ENCODE measurements at regions not wholly inside any gene's neighbourhood (a gene's known extent, or its start where the extent isn't known, plus 50 kb on each side); places are given as distances from the start of the nearest gene placed in this dataset.

GRCh38 chr20:57062696-57063270 lies 203.7 kb downstream of the BMP7 start:
- DNase-seq (ENCODE audit: low read depth, low spot score), result no peak
- Histone ChIP-seq H3K27me3 (ENCODE audit: control insufficient read depth, insufficient read depth, low read length) (no peaks in the 10 kb centered on the region), H3K9me3 (ENCODE audit: control insufficient read depth, insufficient read depth, low read length) (no peaks in the 10 kb centered on the region), H3K4me3 (ENCODE audit: low read depth, low read length) (no peak overlapping the region), H3K27ac (ENCODE audit: low read depth, low read length) (no peak overlapping the region)
- CTCF ChIA-PET, result no interaction called here
- TF ChIP-seq CTCF (IDR thresholded peaks at IDR 0.05; ENCODE audit: low read depth, low read length), result no peak
- POLR2A ChIA-PET, result no interaction called here

DNA sequence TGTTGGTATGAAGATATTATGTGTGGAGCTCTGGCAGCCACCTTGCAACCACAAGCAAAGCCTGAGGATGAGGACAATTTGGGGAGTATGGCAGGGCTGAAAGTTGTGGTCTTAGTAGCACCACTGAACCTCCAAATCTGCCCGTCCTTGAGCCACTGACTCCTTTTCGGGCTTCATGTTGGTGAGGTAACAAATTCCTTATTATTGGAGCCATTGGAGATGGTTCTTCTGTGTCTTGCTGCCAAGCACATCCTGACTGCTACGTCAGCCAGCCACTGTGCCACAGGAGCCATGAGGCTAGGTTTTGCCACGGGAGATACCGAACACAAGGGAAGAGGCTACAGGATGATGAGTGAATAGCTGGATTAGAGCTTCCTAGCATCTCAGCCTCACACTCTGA lies 201.6 kb downstream of the BMP7 start:
- no peak for DNase-seq (ENCODE audit: low read depth, low spot score)
- no peaks in the 10 kb centered on the region for H3K27me3 ChIP-seq (ENCODE audit: control insufficient read depth, insufficient read depth, low read length)
- TF ChIP-seq CTCF (IDR thresholded peaks at IDR 0.05; ENCODE audit: low read depth, low read length), result no peak
- CTCF ChIA-PET, result no interaction called here
- H3K4me3 ChIP-seq (ENCODE audit: low read depth, low read length), result no peak overlapping the region
- POLR2A ChIA-PET, result no interaction called here
- no peaks in the 10 kb centered on the region for H3K9me3 ChIP-seq (ENCODE audit: control insufficient read depth, insufficient read depth, low read length)
- H3K27ac ChIP-seq (ENCODE audit: low read depth, low read length), result no peak overlapping the region

DNA sequence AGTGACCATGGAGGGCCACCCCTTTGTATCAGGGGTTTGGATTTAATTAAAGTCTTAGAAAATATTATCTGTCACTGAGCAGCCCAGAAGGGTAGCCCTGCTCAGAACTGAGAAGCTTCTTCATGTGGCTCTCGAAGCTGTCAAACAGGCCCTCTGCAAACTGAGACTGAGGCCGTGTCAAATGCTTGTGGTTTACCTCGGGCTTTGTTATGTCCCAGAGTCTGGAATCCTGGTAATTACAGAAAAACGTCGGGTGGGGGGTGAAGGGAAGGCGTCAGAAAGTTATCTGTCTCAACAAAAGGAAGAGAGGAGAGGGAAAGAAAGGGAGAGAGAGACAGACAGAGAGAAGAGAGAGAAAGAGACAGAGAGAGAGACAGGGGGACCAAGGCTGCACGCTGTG lies 200.8 kb downstream of the BMP7 start:
- H3K4me3 ChIP-seq (ENCODE audit: low read depth, low read length), result no peak overlapping the region
- no peak overlapping the region for H3K27ac ChIP-seq (ENCODE audit: low read depth, low read length)
- ChIA-PET POLR2A (no interaction called here), CTCF (no interaction called here)
- H3K27me3 ChIP-seq (ENCODE audit: control insufficient read depth, insufficient read depth, low read length), result no peaks in the 10 kb centered on the region
- DNase-seq (ENCODE audit: low read depth, low spot score), result no peak
- H3K9me3 ChIP-seq (ENCODE audit: control insufficient read depth, insufficient read depth, low read length), result no peaks in the 10 kb centered on the region
- TF ChIP-seq CTCF (IDR thresholded peaks at IDR 0.05; ENCODE audit: low read depth, low read length), result no peak

DNA sequence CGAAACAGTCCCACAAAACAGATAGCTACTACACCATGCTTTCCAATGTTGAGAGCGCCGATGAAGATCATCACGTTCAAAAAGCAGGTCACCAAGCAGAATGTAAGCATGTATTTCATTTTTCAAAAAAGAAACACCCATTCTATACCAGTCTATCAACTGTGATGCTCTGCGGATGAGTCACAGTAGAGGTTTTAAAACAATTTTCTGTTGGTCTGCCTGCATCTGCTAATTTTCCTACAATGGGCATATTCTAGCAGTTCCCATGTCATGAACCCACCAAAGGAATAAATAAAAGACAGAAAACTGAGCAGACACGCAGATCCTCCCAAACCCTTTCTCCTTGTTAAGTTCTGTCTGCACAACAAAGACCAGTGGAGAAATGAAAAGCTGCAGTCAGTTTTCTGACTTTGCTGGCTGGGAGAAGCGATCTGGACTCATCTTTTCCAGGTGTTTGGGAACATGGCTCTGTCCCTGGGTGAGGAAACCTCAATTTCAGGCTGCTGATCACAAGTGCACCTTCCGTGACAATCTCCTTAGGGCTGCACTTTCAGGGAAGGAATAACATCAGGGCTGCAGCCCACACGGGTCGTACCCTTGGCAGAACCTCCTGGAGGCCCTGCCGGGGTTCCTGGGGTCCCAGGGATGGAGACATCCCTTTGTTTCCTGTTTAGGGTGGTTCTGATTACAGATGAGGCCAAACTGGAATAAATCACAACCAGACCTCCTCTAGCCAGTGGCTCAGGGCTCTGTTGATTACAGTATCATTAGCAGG lies 200.1 kb downstream of the BMP7 start:
- no peaks in the 10 kb centered on the region for H3K9me3 ChIP-seq (ENCODE audit: control insufficient read depth, insufficient read depth, low read length)
- TF ChIP-seq CTCF (IDR thresholded peaks at IDR 0.05; ENCODE audit: low read depth, low read length), result no peak
- ChIA-PET CTCF (no interaction called here), POLR2A (no interaction called here)
- no peak overlapping the region for H3K27ac ChIP-seq (ENCODE audit: low read depth, low read length)
- no peaks in the 10 kb centered on the region for H3K27me3 ChIP-seq (ENCODE audit: control insufficient read depth, insufficient read depth, low read length)
- no peak for DNase-seq (ENCODE audit: low read depth, low spot score)
- H3K4me3 ChIP-seq (ENCODE audit: low read depth, low read length), result no peak overlapping the region

- Histone ChIP-seq H3K27me3 (ENCODE audit: control insufficient read depth, insufficient read depth, low read length) (no peaks in the 10 kb centered on the region), H3K9me3 (ENCODE audit: control insufficient read depth, insufficient read depth, low read length) (peaks cover 5% of the 10 kb centered on the region; the same call in 1 of the 2 replicates), H3K4me3 (ENCODE audit: low read depth, low read length) (no peak overlapping the region), H3K27ac (ENCODE audit: low read depth, low read length) (no peak overlapping the region)
- ChIA-PET POLR2A (no interaction called here), CTCF (no interaction called here)
- TF ChIP-seq CTCF (IDR thresholded peaks at IDR 0.05; ENCODE audit: low read depth, low read length), result no peak
- DNase-seq (ENCODE audit: low read depth, low spot score), result no peak
These were observed 197.0 kb downstream of the BMP7 start for GRCh38 chr20:57069442-57069841.

All from AG04450 (cell line).